ENCODE measurements at regions not wholly inside any gene's neighbourhood (a gene's known extent, or its start where the extent isn't known, plus 50 kb on each side); places are given as distances from the start of the nearest gene placed in this dataset.
"Not testable (repeated sequence)": the region's sequence is repeated elsewhere in the genome, so short reads cannot be mapped to it uniquely, and the experiment has no call there.

DNA sequence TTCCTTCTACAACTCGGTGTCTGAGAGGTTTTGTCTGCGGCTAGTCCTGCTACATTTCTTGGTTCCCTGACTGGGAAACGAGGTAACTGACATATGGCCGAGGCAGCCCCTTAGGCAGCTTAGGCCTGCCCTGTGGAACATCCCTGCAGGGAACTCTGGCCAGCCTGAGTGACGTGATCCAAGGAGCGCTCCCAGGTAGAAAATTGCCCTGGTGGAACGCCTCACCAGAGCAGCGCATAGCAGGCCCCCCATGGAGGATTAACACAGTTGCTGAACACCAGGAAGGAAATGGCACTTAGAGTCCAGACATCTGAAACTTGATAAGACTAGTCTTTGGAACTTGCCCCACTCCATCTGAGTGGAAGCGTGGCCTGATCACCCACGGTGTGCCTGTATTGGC lies 837.4 kb upstream of the NDST4 start:
- H3K36me3 ChIP-seq: no peaks in the 10 kb centered on the region
- no peak for DNase-seq
- no peak overlapping the region for H3K4me3 ChIP-seq
- H3K27me3 ChIP-seq: no peaks in the 10 kb centered on the region
- no peaks in the 10 kb centered on the region for H3K9me3 ChIP-seq

DNA sequence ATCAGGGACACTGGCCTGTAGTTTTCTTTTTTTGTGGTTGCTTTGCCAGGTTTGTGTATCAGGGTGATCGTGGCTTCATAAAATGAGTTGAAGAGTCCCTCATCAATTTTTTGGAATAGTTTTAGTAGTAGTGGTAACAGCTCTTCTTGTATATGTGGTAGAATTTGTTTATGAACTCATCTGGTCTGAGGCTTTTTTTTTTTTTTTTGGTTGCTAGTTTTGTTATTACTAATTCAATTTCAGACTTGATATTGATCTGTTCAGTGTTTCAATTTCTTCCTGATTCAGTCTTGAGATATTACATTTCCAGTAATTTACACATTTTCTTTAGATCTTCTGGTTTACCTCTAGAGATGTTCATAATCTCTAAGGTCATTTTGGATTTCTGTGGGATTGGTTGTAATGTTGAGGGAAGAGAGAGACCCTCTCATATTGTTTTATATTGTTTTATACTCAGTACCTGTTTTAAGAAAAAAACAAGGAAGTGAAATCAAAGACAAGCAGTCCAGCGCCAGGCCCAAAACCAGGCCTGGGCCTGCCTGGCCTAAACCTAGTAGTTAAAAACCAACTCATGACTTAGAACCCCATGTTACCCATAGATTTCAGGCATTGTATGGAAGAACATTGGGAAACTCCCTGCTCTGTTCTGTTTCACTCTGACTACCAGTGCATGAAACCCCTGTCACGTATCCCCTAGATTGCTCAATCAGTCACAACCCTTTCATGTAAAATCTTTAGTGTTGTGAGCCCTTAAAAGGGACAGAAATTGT lies 836.7 kb upstream of the NDST4 start:
- DNase-seq, H3K9me3 ChIP-seq, H3K27me3 ChIP-seq, H3K36me3 ChIP-seq, H3K4me3 ChIP-seq: not testable (repeated sequence)

DNA sequence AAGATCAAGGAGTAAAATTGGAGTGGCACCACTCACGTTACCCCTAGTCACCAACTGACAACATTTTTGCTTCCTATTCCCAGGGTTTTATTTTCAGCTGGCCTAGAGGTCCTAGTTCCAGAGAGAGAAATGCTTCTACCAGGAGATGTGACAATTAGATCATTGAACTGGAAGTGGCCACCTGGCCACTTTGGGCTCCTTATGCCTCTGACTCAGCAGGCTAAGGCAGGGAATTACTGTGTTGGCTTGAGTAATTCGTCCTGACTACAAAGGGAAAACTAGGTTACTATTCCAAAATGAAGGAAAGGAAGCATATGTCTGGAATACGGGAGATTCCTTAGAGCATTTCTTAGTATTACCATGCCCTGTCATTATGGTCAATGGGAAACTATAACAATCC lies 831.6 kb upstream of the NDST4 start:
- no peak for DNase-seq
- Histone ChIP-seq H3K27me3 (no peaks in the 10 kb centered on the region), H3K9me3 (no peaks in the 10 kb centered on the region), H3K4me3 (no peak overlapping the region), H3K36me3 (no peaks in the 10 kb centered on the region)

DNA sequence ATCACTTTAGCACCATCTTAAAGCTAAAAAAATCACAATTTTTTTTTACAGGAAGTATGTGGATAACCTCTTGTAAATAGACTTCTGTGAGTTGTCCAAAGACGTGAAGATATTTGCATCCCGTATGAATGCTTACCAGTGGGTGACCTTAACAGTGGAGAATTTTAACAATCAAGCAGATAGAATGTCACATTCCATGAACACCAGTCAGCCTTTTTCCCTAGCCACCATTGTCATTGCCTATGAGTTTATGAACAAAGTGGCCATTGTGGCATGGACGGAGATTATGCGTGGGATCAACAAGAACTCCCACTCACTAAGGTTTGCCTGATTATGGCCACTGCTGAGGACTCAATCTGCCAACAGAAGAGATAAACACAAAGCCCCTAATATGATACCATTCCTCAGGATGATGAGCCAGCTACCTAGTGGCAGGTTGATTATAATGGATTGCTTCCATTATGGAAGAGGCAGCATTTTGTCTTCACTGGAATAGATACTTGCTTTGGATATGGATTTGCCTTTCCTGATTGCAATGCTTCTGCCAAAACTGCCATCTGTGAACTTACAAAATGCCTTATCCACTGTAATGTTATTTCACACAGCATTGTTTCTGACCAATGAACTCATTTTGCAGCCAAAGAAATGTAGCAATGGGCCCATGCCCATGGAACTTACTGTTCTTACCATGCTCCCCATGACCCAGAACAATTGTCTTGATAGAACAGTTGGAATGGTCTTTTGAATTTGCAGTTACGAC lies 830.9 kb upstream of the NDST4 start:
- DNase-seq: no peak
- no peaks in the 10 kb centered on the region for H3K9me3 ChIP-seq

DNA sequence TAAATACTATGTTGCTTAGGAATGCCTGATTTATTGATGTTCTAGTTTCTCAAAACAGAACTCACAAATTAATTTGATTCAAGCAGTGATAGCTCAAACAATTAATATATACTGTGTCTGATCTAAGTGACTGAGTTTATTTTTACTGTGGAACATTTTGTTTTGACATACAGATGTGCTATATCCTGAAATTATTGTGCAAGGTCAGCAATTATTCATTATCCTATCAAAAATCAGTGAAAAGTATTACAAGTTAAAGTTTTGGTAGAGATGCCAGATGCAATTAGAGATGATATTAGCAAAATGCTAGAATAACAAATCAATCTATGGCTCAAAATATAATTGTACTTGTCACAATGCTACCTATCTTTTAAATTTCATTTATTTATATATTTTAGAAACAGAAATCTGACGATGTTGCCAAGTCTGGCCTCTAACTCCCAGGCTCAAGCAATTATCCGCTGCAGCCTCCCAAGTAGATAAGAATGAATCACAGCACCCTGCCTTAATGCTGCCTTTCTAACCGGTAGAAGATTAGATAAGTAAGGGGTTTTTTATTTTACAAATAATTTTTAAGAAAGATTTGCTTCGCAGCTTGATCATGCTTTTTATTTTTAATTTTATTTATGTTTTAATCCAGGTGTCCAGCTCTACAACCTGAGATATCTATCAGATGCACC lies 825.5 kb upstream of the NDST4 start:
- H3K36me3 ChIP-seq: no peaks in the 10 kb centered on the region

More for the DNA sequence above, 830.9 kb upstream of the NDST4 start:
- Histone ChIP-seq H3K36me3 (no peaks in the 10 kb centered on the region), H3K4me3 (no peak overlapping the region), H3K27me3 (no peaks in the 10 kb centered on the region)

DNA sequence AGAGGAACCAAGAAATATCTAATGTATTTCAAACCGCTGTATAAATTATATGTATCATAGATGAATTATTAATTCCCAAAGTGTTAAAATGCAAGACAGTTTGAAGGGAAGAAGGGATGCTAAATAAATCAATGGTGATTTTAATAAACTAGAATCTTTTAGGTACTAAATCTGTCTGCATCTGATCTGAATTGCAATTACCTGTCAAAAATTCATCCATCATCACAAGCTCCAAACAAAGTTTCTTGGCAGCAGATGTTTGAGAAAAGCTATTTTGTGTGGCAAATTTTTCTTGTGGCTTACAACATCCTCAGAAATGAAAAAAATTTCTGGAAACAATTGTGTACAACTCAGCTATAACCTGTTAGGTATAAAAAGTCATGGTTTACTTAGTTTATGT lies 816.0 kb upstream of the NDST4 start:
- Histone ChIP-seq H3K9me3 (no peaks in the 10 kb centered on the region), H3K4me3 (no peak overlapping the region), H3K36me3 (no peaks in the 10 kb centered on the region), H3K27me3 (no peaks in the 10 kb centered on the region)
- DNase-seq: no peak

More for the DNA sequence above, 825.5 kb upstream of the NDST4 start:
- H3K27me3 ChIP-seq: no peaks in the 10 kb centered on the region
- no peak overlapping the region for H3K4me3 ChIP-seq
- H3K9me3 ChIP-seq: no peaks in the 10 kb centered on the region
- DNase-seq: no peak

DNA sequence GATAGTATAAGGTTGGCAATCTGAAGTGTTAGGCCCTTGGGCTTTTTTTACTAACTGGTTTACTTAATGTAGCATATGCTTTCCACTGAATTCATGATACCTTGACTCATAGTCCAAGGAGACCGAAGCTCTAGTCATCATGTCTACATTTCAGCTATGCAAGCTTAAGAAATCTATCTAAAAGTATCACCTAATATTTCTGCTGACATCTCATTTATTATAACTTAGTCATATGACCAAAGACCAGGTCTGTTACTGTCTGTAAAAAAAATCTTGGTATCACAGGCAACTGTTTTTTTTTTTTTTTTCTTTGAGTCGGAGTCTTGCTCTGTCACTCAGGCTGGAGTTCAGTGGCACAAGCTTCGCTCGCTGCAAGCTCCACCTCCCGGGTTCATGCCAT lies 814.0 kb upstream of the NDST4 start:
- no peaks in the 10 kb centered on the region for H3K9me3 ChIP-seq

DNA sequence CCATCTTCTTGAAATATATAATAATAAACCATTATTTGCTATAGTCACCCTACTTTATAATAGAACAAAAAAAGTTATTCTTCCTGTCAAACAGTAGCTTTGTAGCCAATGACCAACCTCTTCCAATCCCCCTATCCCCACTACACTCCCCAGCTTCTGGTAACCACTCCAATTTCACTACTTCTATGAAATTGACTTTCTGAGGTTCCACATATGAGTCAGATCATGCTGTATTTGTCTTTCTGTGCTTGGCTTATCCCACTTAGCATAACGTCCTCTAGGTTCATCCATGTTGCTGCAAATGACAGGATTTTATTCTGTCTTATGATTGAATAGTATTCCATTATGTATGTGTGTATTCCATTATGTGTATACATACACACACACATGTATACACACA lies 809.7 kb upstream of the NDST4 start:
- Histone ChIP-seq H3K9me3 (no peaks in the 10 kb centered on the region), H3K36me3 (no peaks in the 10 kb centered on the region), H3K27me3 (no peaks in the 10 kb centered on the region), H3K4me3 (no peak overlapping the region)
- DNase-seq: no peak

More for the DNA sequence above, 814.0 kb upstream of the NDST4 start:
- no peak for DNase-seq
- H3K4me3 ChIP-seq: no peak overlapping the region
- no peaks in the 10 kb centered on the region for H3K27me3 ChIP-seq
- H3K36me3 ChIP-seq: no peaks in the 10 kb centered on the region

DNA sequence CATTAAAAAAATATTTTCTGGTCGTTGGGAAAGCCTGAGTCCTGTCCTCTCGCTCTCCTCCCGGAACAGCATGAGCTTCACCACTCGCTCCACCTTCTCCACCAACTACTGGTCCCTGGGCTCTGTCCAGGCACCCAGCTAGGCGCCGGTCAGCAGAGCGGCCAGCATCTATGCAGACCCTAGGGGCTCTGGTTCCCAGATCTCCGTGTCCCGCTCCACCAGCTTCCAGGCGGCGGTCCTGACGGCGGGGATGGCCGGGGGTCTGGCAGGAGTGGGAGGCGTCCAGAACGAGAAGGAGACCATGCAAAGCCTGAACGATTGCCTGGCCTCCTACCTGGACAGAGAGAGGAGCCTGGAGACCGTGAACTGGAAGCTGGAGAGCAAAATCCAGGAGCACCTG lies 807.2 kb upstream of the NDST4 start:
- Histone ChIP-seq H3K36me3 (no peaks in the 10 kb centered on the region), H3K9me3 (no peaks in the 10 kb centered on the region), H3K4me3 (no peak overlapping the region), H3K27me3 (no peaks in the 10 kb centered on the region)
- DNase-seq: no peak

DNA sequence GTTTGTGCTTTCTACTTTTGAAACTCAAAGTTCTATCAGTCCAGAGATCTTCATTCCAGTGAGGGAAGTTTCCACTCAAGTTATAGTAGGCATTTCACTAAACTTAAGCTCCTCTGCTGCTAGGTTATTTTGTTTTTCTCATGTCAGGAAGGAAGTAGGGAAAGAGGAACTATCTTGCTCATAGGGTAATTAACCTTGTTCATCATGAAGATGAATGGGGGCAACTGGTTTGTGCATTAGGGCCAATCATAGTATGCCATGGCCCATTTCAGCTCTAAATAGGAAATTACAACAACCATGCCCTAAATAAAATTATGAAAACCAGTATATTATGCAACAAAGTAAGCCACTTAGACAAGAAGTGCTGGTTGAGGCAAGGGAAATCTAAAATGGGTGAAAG lies 804.7 kb upstream of the NDST4 start:
- no peak for DNase-seq
- Histone ChIP-seq H3K4me3 (no peak overlapping the region), H3K9me3 (no peaks in the 10 kb centered on the region), H3K36me3 (no peaks in the 10 kb centered on the region), H3K27me3 (no peaks in the 10 kb centered on the region)

DNA sequence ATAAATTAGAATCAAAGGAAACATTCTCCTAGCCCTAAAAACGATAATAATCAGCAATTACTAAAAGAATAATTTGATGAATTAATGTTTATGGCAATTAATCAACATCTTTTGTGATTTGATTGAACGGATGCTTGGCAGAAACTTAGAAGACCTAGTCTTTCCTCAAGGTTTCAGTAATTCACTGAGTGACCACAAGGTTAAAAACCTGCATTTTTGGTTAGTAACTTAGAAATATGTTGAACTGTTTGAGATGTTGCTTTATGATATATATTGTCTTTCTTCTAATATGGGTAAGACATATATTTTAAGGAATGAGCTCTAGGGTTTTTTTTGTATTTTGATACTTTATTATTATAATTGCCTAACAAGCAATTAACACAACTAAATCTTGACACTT lies 793.0 kb upstream of the NDST4 start:
- no peaks in the 10 kb centered on the region for H3K9me3 ChIP-seq
- H3K27me3 ChIP-seq: no peaks in the 10 kb centered on the region
- H3K36me3 ChIP-seq: no peaks in the 10 kb centered on the region
- H3K4me3 ChIP-seq: no peak overlapping the region
- no peak for DNase-seq

DNA sequence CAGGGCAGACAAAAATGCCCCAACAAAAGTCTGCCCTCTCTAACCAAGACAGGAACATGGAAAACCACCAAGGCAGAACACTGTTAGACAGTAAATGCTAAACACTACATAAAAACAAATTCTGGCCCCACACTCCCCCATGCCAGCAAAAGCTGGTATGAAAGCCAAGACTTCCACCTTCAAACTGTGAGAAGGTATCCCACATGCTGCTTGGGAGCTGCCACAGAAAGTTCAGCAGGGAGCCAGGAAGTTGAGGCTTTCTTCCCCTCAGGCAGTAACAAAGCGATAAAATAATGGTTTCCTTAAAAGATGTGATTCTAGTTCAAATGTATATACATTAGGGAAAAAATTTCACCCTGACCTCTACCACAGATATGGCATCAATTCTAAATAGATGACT lies 770.4 kb upstream of the NDST4 start:
- Histone ChIP-seq H3K27me3 (no peaks in the 10 kb centered on the region), H3K36me3 (no peaks in the 10 kb centered on the region), H3K9me3 (no peaks in the 10 kb centered on the region), H3K4me3 (no peak overlapping the region)
- DNase-seq: no peak

DNA sequence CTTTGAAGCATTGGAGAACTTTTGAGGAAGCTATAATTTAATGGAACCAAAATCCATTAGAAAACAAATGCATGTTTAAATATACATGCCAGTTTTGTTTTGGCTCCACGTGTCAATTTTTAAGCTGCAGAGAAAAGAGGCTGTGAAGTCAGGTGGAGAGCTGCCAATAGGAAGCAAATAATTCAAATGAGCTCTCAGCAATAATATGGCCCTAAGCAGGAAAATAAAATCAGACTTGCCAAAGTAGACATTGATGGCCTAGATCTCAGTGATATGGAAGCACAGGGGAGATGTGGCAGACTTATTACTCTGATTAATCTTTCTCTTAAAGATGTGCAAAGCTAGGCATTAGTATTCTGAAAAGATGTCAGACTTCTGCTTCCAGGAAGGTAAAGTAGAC lies 769.8 kb upstream of the NDST4 start:
- Histone ChIP-seq H3K36me3 (no peaks in the 10 kb centered on the region), H3K4me3 (no peak overlapping the region), H3K27me3 (no peaks in the 10 kb centered on the region), H3K9me3 (no peaks in the 10 kb centered on the region)
- no peak for DNase-seq

DNA sequence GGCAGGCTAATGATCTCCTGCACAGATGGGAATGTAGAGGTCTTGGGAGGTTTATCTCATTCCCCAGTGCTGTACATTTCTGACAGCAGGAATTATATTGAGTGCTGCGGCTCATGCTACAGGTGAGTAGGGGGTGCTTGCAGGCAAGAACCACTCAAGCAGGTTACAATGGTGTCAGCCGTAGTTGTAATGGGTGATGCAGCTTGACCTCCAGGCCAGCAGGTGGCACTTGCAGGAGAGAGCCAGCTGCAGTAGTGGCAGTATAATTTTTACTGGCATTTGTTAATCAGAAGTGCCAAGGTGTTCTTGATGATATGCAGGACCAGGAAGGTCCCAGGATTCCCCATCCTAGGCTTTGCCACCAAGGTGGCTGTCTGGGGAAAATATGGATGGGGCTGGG lies 759.6 kb upstream of the NDST4 start:
- no peak for DNase-seq
- no peaks in the 10 kb centered on the region for H3K27me3 ChIP-seq
- H3K4me3 ChIP-seq: no peak overlapping the region

DNA sequence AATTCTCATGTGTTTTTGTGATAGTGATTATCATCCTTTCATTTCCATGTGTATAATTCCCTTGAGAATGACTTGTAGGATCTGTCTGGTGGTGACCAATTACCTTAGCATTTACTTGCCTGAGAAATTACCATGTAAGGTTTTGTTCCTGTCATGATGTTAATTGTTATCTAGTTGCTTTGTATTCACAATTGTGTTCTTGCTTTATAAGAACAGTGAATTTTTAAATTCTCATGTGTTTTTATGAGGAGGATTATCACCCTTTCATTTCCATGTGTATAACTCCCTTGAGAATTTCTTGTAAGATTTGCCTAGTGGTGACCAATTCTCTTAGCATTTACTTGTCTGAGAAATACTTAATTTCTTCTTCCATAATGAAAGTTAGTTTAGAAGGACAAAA lies 758.2 kb upstream of the NDST4 start:
- Histone ChIP-seq H3K9me3 (no peaks in the 10 kb centered on the region), H3K4me3 (no peak overlapping the region), H3K27me3 (no peaks in the 10 kb centered on the region), H3K36me3 (no peaks in the 10 kb centered on the region)
- no peak for DNase-seq

More for the DNA sequence above, 759.6 kb upstream of the NDST4 start:
- Histone ChIP-seq H3K36me3 (no peaks in the 10 kb centered on the region), H3K9me3 (no peaks in the 10 kb centered on the region)

DNA sequence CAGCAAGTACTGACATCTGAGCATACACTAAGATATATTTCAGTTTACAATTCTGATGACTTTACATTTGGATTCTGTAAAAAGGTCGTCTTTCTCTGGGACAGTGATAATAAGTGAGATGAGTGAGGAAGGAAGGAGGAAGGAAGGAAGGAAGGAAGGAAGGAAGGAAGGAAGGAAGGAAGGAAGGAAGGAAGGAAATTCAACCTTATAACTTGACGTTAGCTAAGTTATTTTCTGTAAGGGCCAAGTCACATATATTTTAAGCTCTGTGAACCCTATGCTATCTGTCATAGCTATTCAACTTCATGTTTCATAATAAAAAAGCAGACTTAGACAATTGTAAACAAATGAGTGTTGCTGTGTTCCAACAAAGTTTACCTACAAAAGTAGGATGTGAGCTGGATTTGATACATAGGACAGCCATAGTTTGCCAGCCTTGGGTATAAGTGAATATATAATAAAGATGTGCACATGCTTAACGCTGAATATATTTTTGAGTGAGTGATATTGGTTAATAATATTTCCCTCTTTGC lies 753.0 kb upstream of the NDST4 start:
- Histone ChIP-seq H3K27me3 (no peaks in the 10 kb centered on the region), H3K9me3 (no peaks in the 10 kb centered on the region), H3K36me3 (no peaks in the 10 kb centered on the region), H3K4me3 (no peak overlapping the region)
- no peak for DNase-seq

DNA sequence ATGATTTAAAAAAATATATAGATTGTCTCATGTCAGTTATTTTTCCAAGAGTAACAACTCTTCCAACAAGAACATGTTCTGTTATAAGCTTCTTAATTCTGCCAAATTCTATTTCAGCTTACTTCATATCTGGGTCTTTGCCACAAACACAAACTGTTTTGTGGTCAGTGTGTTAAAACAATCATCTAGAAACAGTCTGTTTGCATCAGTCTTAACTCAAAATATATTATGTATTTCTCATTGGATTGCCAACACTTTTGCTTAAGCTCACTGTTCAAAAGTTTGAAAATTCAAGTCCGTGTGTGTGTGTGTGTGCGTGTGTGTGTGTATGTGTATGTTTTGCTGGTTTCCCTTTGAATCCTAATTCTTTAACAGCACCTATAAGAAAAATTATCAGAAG lies 752.3 kb upstream of the NDST4 start:
- Histone ChIP-seq H3K27me3 (no peaks in the 10 kb centered on the region), H3K4me3 (no peak overlapping the region), H3K36me3 (no peaks in the 10 kb centered on the region), H3K9me3 (no peaks in the 10 kb centered on the region)
- DNase-seq: no peak

All from MG63 (cell line).